PC-9 (cell line): ENCODE measurements at regions not wholly inside any gene's neighbourhood (a gene's known extent, or its start where the extent isn't known, plus 50 kb on each side); places are given as distances from the start of the nearest gene placed in this dataset.

Source experiments
- BruUV-seq: library from RNA; stranded (reverse); fragments of 400-500 nt; replicated peaks from 2 replicates; lab custom pipeline; 2021; lab: Mats Ljungman, UMichigan
- CTCF ChIA-PET: fragments of 300-600 bp; sonication (Branson Sonifier 250); formaldehyde crosslinking; loops from one replicate; lab custom pipeline; 2022; ENCODE audit warnings: antibody characterized with exemption; lab: Charles Lee
- POLR2A ChIA-PET: fragments of 300-600 bp; sonication (Branson Sonifier 250); formaldehyde crosslinking; loops from one replicate; lab custom pipeline; 2022; ENCODE audit warnings: antibody characterized with exemption; ENCODE audit not compliant: unreplicated experiment; lab: Charles Lee
- DNase-seq, 2 experiments: peaks; one replicate each; pipeline versions ENCODE4 v3.0.0 to v3.0.0-alpha.2; 2015 to 2022; ENCODE audit warnings: mixed read lengths in 1 of 2
- H2AFZ ChIP-seq: fragments of 200-600 bp; sonication (generic); 2 replicates; pipeline ENCODE4 v1.8.1; 2017; ENCODE audit warnings: antibody characterized with exemption
- H3F3A ChIP-seq: fragments of 200-600 bp; sonication (generic); 2 replicates; pipeline ENCODE4 v1.8.1; 2017; ENCODE audit warnings: antibody characterized with exemption, mild to moderate bottlenecking, low read depth; ENCODE audit not compliant: insufficient read depth
- H3K27ac ChIP-seq: fragments of 200-600 bp; sonication (generic); 2 replicates; pipeline ENCODE4 v1.6.1; 2016; ENCODE audit warnings: mixed run types
- H3K27me3 ChIP-seq: fragments of 200-600 bp; sonication (generic); 2 replicates; pipeline ENCODE4 v1.6.1; 2016; ENCODE audit warnings: low read depth, mixed run types; ENCODE audit not compliant: insufficient read depth
- H3K36me3 ChIP-seq: fragments of 200-600 bp; sonication (generic); 2 replicates; pipeline ENCODE4 v1.6.1; 2016; ENCODE audit warnings: low read depth, mixed run types
- H3K4me1 ChIP-seq: fragments of 200-600 bp; sonication (generic); replicated peaks from 2 replicates; pipeline ENCODE4 v1.6.1; 2016; ENCODE audit warnings: mixed run types; ENCODE audit not compliant: insufficient read depth
- H3K4me2 ChIP-seq: fragments of 200-600 bp; sonication (generic); 2 replicates; pipeline ENCODE4 v1.6.1; 2017; ENCODE audit warnings: mixed run types
- H3K4me3 ChIP-seq: fragments of 200-600 bp; sonication (generic); 2 replicates; pipeline ENCODE4 v1.6.1; 2016; ENCODE audit warnings: mixed run types
- H3K79me2 ChIP-seq: fragments of 200-600 bp; sonication (generic); 2 replicates; pipeline ENCODE4 v1.6.1; 2017; ENCODE audit warnings: low read depth, mixed run types
- H3K9me2 ChIP-seq: fragments of 200-600 bp; sonication (generic); 2 replicates; pipeline ENCODE4 v1.8.1; 2017; ENCODE audit warnings: mild to moderate bottlenecking; ENCODE audit not compliant: insufficient read depth
- H3K9me3 ChIP-seq: fragments of 200-600 bp; sonication (generic); 2 replicates; pipeline ENCODE4 v1.8.1; 2016; ENCODE audit warnings: low read depth; ENCODE audit not compliant: insufficient read depth
- H4K20me1 ChIP-seq: fragments of 200-600 bp; sonication (generic); 2 replicates; pipeline ENCODE4 v1.8.1; 2017; ENCODE audit not compliant: insufficient read depth
- EZH2 ChIP-seq: fragments of 200-600 bp; sonication (generic); IDR thresholded peaks from 2 replicates; pipeline ENCODE4 v1.8.0; 2017; ENCODE audit warnings: antibody characterized with exemption, low read depth
- intact Hi-C: fragments of 100-400 bp; cut with micrococcal nuclease; formaldehyde crosslinking; loops from one replicate; pipeline ENCODE4 v1.10.0; 2022; ENCODE audit not compliant: unreplicated experiment
- TF ChIP-seq, protein P1 (sequence below): fragments of 200-600 bp; sonication (generic); conservative IDR thresholded peaks from 2 replicates; pipeline ENCODE4 v1.6.1; 2017; ENCODE audit warnings: mixed run types, antibody characterized with exemption, mild to moderate bottlenecking, moderate library complexity

GRCh38 chr12:22932431-22932830 is 307.5 kb downstream of the ETNK1 start:
- Histone ChIP-seq H3K9me2 (no peaks in the 10 kb centered on the region), H3K27ac (no peak overlapping the region), H2AFZ (no peak overlapping the region), H3K9me3 (no peaks in the 10 kb centered on the region), H3K4me2 (no peak overlapping the region), H3K79me2 (no peaks in the 10 kb centered on the region), H3K36me3 (no peaks in the 10 kb centered on the region), H3K4me3 (no peak overlapping the region), H3K27me3 (peaks cover 50% of the 10 kb centered on the region), H3K4me1 (no peaks in the 10 kb centered on the region), H3F3A (no peaks in the 10 kb centered on the region), H4K20me1 (no peaks in the 10 kb centered on the region)
- no peak for DNase-seq
- POLR2A ChIA-PET: no interaction called here
- CTCF ChIA-PET: no interaction called here
- intact Hi-C loops: no loop called here
- TF ChIP-seq, protein P1, sequence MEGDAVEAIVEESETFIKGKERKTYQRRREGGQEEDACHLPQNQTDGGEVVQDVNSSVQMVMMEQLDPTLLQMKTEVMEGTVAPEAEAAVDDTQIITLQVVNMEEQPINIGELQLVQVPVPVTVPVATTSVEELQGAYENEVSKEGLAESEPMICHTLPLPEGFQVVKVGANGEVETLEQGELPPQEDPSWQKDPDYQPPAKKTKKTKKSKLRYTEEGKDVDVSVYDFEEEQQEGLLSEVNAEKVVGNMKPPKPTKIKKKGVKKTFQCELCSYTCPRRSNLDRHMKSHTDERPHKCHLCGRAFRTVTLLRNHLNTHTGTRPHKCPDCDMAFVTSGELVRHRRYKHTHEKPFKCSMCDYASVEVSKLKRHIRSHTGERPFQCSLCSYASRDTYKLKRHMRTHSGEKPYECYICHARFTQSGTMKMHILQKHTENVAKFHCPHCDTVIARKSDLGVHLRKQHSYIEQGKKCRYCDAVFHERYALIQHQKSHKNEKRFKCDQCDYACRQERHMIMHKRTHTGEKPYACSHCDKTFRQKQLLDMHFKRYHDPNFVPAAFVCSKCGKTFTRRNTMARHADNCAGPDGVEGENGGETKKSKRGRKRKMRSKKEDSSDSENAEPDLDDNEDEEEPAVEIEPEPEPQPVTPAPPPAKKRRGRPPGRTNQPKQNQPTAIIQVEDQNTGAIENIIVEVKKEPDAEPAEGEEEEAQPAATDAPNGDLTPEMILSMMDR: no peak
- no peak for TF ChIP-seq EZH2
- no TSS peak for BruUV-seq

DNA sequence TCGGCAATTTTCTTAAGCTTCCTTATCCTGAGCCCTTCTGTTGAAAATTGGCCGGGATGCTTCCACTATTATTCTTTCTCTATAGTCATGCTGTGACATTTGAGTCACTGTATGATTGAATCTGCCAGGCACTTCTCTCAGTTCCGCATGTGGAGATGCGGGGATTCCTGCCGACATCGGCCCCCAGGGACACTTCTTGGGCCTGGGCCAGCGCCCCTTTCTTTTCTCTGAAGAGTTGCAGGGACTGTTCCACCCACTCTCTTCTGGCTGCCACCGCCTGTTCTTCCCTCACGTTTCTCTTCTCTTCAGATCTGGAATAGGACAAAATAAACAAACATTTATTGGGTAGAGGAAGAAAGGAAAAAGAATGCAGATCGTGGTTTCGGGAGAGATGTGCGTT is 310.1 kb downstream of the ETNK1 start:
- BruUV-seq: no TSS peak
- Histone ChIP-seq H3F3A (no peaks in the 10 kb centered on the region), H3K9me2 (no peaks in the 10 kb centered on the region), H3K4me3 (no peak overlapping the region), H3K27ac (no peak overlapping the region), H3K79me2 (no peaks in the 10 kb centered on the region), H3K27me3 (peaks cover 33% of the 10 kb centered on the region), H4K20me1 (no peaks in the 10 kb centered on the region), H3K36me3 (no peaks in the 10 kb centered on the region), H3K4me1 (no peaks in the 10 kb centered on the region), H3K9me3 (no peaks in the 10 kb centered on the region), H2AFZ (no peak overlapping the region), H3K4me2 (peak overlapping the region; percentile 23; the same call in 1 of the 2 replicates)
- TF ChIP-seq EZH2: no peak
- TF ChIP-seq, protein P1: no peak
- CTCF ChIA-PET: no interaction called here
- POLR2A ChIA-PET: no interaction called here
- DNase-seq: no peak
- intact Hi-C loops: no loop called here

- H3K4me1 ChIP-seq: no peaks in the 10 kb centered on the region
- BruUV-seq: no TSS peak
- no peak for DNase-seq
- no peak overlapping the region for H2AFZ ChIP-seq
- H4K20me1 ChIP-seq: no peaks in the 10 kb centered on the region
- no peaks in the 10 kb centered on the region for H3K9me2 ChIP-seq
- TF ChIP-seq, protein P1: no peak
- TF ChIP-seq EZH2: no peak
- intact Hi-C loops: no loop called here
- H3K4me2 ChIP-seq: peak overlapping the region; percentile 23; the same call in 1 of the 2 replicates
- H3K36me3 ChIP-seq: no peaks in the 10 kb centered on the region
- no peaks in the 10 kb centered on the region for H3F3A ChIP-seq
- ChIA-PET POLR2A (no interaction called here), CTCF (no interaction called here)
- H3K79me2 ChIP-seq: no peaks in the 10 kb centered on the region
- H3K4me3 ChIP-seq: no peak overlapping the region
- peaks cover 31% of the 10 kb centered on the region for H3K27me3 ChIP-seq
- H3K9me3 ChIP-seq: no peaks in the 10 kb centered on the region
- no peak overlapping the region for H3K27ac ChIP-seq
Measured at GRCh38 chr12:22935501-22935900, 310.5 kb downstream of the ETNK1 start.
